Astrocyte (in vitro differentiated cells and primary cell): ENCODE measurements at regions not wholly inside any gene's neighbourhood (a gene's known extent, or its start where the extent isn't known, plus 50 kb on each side); places are given as distances from the start of the nearest gene placed in this dataset.

Experiments
- DNase-seq: peaks from one replicate; pipeline ENCODE4 v3.0.0-alpha.2; 2010; ENCODE audit warnings: low read depth
- FAIRE-seq: peaks from 2 replicates; lab custom pipeline; 2011; peaks lifted over from hg19 to GRCh38; lab: Jason Lieb, UNC
- H2AFZ ChIP-seq: 2 replicates; pipeline ENCODE4 v1.6.0; 2012; ENCODE audit warnings: low read depth, low read length, inconsistent platforms
- H3K27ac ChIP-seq: 2 replicates; pipeline ENCODE4 v1.5.1; 2011; ENCODE audit warnings: low read depth, low read length, inconsistent platforms
- H3K27me3 ChIP-seq: 2 replicates; pipeline ENCODE4 v1.6.0; 2011; ENCODE audit warnings: low read length, inconsistent platforms; ENCODE audit not compliant: insufficient read depth
- H3K36me3 ChIP-seq: 2 replicates; pipeline ENCODE4 v1.5.1; 2011; ENCODE audit warnings: low read length, inconsistent platforms; ENCODE audit not compliant: insufficient read depth
- H3K4me1 ChIP-seq: 2 replicates; pipeline ENCODE4 v1.5.1; 2011; ENCODE audit warnings: low read length, inconsistent platforms; ENCODE audit not compliant: insufficient read depth
- H3K4me2 ChIP-seq: 2 replicates; pipeline ENCODE4 v1.6.0; 2012; ENCODE audit warnings: low read length, inconsistent platforms
- H3K4me3 ChIP-seq: 2 replicates; pipeline ENCODE4 v1.5.1; 2011; ENCODE audit warnings: low read depth, mild to moderate bottlenecking, low read length, inconsistent platforms; ENCODE audit not compliant: insufficient read depth
- H3K79me2 ChIP-seq: 2 replicates; pipeline ENCODE4 v1.6.0; 2012; ENCODE audit warnings: mild to moderate bottlenecking, low read length, inconsistent platforms; ENCODE audit not compliant: insufficient read depth
- H3K9ac ChIP-seq: 2 replicates; pipeline ENCODE4 v1.6.0; 2012; ENCODE audit warnings: mild to moderate bottlenecking, low read length, inconsistent platforms
- H3K9me3 ChIP-seq: 2 replicates; pipeline ENCODE4 v1.5.1; 2012; ENCODE audit warnings: low read depth, mild to moderate bottlenecking, low read length, inconsistent platforms; ENCODE audit not compliant: insufficient read depth
- H4K20me1 ChIP-seq: 2 replicates; pipeline ENCODE4 v1.6.0; 2012; ENCODE audit warnings: low read length, inconsistent platforms; ENCODE audit not compliant: insufficient read depth
- H3K27ac Mint-ChIP-seq: one replicate; pipeline ENCODE4 v1.8.0; 2021; ENCODE audit warnings: mild to moderate bottlenecking, mixed read lengths; ENCODE audit not compliant: unreplicated experiment
- H3K27me3 Mint-ChIP-seq: one replicate; pipeline ENCODE4 v1.8.0; 2021; ENCODE audit warnings: low read depth, mixed read lengths; ENCODE audit not compliant: unreplicated experiment
- H3K36me3 Mint-ChIP-seq: one replicate; pipeline ENCODE4 v1.8.0; 2021; ENCODE audit warnings: low read depth, mixed read lengths; ENCODE audit not compliant: unreplicated experiment
- H3K4me1 Mint-ChIP-seq: one replicate; pipeline ENCODE4 v1.8.0; 2021; ENCODE audit warnings: low read depth, mixed read lengths; ENCODE audit not compliant: unreplicated experiment
- H3K4me3 Mint-ChIP-seq: one replicate; pipeline ENCODE4 v1.8.0; 2021; ENCODE audit warnings: mild to moderate bottlenecking, moderate library complexity, mixed read lengths; ENCODE audit not compliant: unreplicated experiment
- H3K9me3 Mint-ChIP-seq: one replicate; pipeline ENCODE4 v1.8.0; 2021; ENCODE audit warnings: mild to moderate bottlenecking, mixed read lengths; ENCODE audit not compliant: unreplicated experiment
- EZH2 ChIP-seq: IDR thresholded peaks from 2 replicates; pipeline ENCODE4 v1.6.1; 2012; ENCODE audit warnings: mild to moderate bottlenecking, low read length, inconsistent platforms; ENCODE audit not compliant: insufficient read depth
- TF ChIP-seq, protein P1 (sequence below): IDR thresholded peaks from 2 replicates; pipeline ENCODE4 v1.5.1; 2011; ENCODE audit warnings: low read depth, mild to moderate bottlenecking, inconsistent platforms, low read length, moderate library complexity; ENCODE audit not compliant: insufficient read depth

DNA sequence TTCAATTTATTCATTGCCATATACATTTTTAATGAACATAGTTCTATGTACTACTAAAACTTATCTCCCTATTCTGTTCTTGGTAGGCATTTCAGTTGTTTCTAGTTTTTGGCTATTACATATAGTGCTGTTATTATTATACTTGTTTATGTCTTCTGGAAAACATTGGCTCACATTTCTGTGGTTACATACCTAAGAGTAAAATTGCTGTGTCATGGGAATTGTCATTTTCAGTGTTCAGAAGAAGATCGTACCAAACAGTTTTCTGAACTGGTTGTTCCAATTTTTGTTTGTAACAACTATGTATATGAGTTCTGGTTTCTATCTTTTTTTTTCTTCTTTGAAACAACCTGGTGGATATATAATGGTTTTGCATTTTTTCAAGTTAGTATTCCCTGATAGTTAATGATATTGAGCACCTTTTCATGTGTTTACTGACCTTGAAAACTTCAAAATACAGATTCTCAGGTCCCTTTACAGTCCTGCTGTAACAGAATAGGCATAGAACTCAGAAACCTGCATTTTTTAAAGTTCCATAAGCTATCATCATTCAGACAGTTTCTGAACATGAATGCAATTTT, 230.7 kb downstream of the JRKL start:
- H3K4me1 ChIP-seq, result no peaks in the 10 kb centered on the region
- H3K4me1 Mint-ChIP-seq, result no peaks in the 10 kb centered on the region
- no peak overlapping the region for H3K4me2 ChIP-seq
- H3K9ac ChIP-seq, result no peak overlapping the region
- no peak for DNase-seq
- no peak overlapping the region for H3K4me3 Mint-ChIP-seq
- H3K36me3 ChIP-seq, result no peaks in the 10 kb centered on the region
- FAIRE-seq, result no peak
- TF ChIP-seq EZH2, result no peak
- TF ChIP-seq, protein P1, sequence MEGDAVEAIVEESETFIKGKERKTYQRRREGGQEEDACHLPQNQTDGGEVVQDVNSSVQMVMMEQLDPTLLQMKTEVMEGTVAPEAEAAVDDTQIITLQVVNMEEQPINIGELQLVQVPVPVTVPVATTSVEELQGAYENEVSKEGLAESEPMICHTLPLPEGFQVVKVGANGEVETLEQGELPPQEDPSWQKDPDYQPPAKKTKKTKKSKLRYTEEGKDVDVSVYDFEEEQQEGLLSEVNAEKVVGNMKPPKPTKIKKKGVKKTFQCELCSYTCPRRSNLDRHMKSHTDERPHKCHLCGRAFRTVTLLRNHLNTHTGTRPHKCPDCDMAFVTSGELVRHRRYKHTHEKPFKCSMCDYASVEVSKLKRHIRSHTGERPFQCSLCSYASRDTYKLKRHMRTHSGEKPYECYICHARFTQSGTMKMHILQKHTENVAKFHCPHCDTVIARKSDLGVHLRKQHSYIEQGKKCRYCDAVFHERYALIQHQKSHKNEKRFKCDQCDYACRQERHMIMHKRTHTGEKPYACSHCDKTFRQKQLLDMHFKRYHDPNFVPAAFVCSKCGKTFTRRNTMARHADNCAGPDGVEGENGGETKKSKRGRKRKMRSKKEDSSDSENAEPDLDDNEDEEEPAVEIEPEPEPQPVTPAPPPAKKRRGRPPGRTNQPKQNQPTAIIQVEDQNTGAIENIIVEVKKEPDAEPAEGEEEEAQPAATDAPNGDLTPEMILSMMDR, result no peak
- no peaks in the 10 kb centered on the region for H3K9me3 Mint-ChIP-seq
- H3K79me2 ChIP-seq, result no peaks in the 10 kb centered on the region
- no peak overlapping the region for H2AFZ ChIP-seq
- H3K4me3 ChIP-seq, result no peak overlapping the region
- H3K27ac ChIP-seq, result no peak overlapping the region
- H3K9me3 ChIP-seq, result no peaks in the 10 kb centered on the region
- H3K27me3 ChIP-seq, result no peaks in the 10 kb centered on the region
- H3K27me3 Mint-ChIP-seq, result no peaks in the 10 kb centered on the region
- H3K36me3 Mint-ChIP-seq, result no peaks in the 10 kb centered on the region
- no peak overlapping the region for H3K27ac Mint-ChIP-seq
- no peaks in the 10 kb centered on the region for H4K20me1 ChIP-seq

DNA sequence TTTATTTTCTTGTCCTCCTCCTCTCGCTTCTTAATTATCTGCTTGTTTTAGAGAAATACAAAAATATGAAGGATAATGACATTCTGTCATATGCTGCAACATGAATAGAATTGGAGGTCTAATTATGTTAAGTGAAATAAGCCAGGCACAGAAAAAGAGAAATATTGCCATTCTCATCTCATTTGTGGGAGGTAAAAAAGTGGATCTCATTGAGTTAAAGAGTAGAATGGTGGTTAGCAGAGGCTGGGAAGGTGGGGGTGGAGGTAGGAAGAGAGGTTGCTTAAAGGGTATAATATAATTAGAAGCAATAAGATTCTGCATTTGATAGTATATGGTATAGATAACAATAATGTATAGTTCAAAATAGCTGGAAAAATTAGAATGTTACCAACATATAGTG, 231.3 kb downstream of the JRKL start:
- no peak overlapping the region for H3K4me3 ChIP-seq
- H3K4me1 ChIP-seq, result no peaks in the 10 kb centered on the region
- Mint-ChIP-seq H3K9me3 (peaks cover 2% of the 10 kb centered on the region), H3K27me3 (no peaks in the 10 kb centered on the region), H3K4me3 (no peak overlapping the region), H3K27ac (no peak overlapping the region), H3K36me3 (no peaks in the 10 kb centered on the region), H3K4me1 (no peaks in the 10 kb centered on the region)
- H3K4me2 ChIP-seq, result no peak overlapping the region
- no peak overlapping the region for H3K9ac ChIP-seq
- no peaks in the 10 kb centered on the region for H3K27me3 ChIP-seq
- H2AFZ ChIP-seq, result no peak overlapping the region
- no peak for TF ChIP-seq EZH2
- TF ChIP-seq, protein P1, result no peak
- no peaks in the 10 kb centered on the region for H3K79me2 ChIP-seq
- H3K36me3 ChIP-seq, result no peaks in the 10 kb centered on the region
- FAIRE-seq (no peak), DNase-seq (no peak)
- H4K20me1 ChIP-seq, result no peaks in the 10 kb centered on the region
- H3K27ac ChIP-seq, result no peak overlapping the region
- H3K9me3 ChIP-seq, result no peaks in the 10 kb centered on the region

DNA sequence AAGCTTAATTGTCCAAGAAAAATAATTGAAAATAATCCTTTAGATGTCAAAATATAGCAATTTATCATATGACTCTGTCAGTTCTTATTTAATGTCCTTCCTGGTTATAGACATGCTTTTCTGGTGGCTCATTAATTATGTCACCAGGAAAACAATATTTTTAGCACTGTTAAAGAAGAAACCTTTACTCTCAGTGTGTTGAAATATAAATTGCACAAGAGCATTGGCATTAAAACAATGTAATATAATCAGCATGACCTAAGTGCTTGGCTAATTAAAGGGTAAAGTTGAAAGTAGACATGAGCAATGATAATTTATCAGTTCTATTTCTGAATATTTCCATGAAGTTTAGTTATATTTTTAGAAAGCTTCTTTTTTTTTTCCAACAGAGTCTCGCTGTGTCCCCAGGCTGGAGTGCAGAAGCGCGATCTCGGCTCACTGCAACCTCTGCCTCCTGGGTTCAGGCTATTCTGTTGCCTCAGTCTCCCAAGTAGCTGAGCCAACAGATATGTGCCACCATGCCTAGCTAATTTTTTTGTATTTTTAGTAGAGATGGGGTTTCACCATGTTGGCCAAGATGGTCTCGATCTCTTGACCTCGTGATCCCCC, 232.3 kb downstream of the JRKL start:
- FAIRE-seq, result peak; percentile 13
- no peak overlapping the region for H3K4me3 Mint-ChIP-seq
- Histone ChIP-seq H3K4me3 (no peak overlapping the region), H3K9ac (no peak overlapping the region), H3K4me1 (no peaks in the 10 kb centered on the region), H3K9me3 (peaks cover 4% of the 10 kb centered on the region), H3K27me3 (no peaks in the 10 kb centered on the region), H3K79me2 (no peaks in the 10 kb centered on the region), H4K20me1 (no peaks in the 10 kb centered on the region), H3K36me3 (no peaks in the 10 kb centered on the region), H2AFZ (no peak overlapping the region), H3K27ac (no peak overlapping the region), H3K4me2 (no peak overlapping the region)
- no peak overlapping the region for H3K27ac Mint-ChIP-seq
- H3K36me3 Mint-ChIP-seq, result no peaks in the 10 kb centered on the region
- no peaks in the 10 kb centered on the region for H3K27me3 Mint-ChIP-seq
- no peak for TF ChIP-seq EZH2
- TF ChIP-seq, protein P1, result no peak
- peaks cover 4% of the 10 kb centered on the region for H3K9me3 Mint-ChIP-seq
- H3K4me1 Mint-ChIP-seq, result no peaks in the 10 kb centered on the region
- DNase-seq, result no peak
